HG03135 (cell line): ENCODE measurements at regions not wholly inside any gene's neighbourhood (a gene's known extent, or its start where the extent isn't known, plus 50 kb on each side); places are given as distances from the start of the nearest gene placed in this dataset.

ENCODE experiments used
- ATAC-seq: cut with Tn5 transposase; IDR thresholded peaks from one replicate; pipeline ENCODE4 v1.9.1; 2021; ENCODE audit warnings: mild to moderate bottlenecking, moderate library complexity; ENCODE audit not compliant: unreplicated experiment

GRCh38 chr4:24013668-24014422 lies 124.0 kb upstream of the PPARGC1A start:
- ATAC-seq, result no peak

- no peak for ATAC-seq
Observed at GRCh38 chr4:24010994-24011393, 121.1 kb upstream of the PPARGC1A start.

GRCh38 chr4:24010573-24010972 lies 120.7 kb upstream of the PPARGC1A start:
- ATAC-seq, result no peak

- no peak for ATAC-seq
Observed at GRCh38 chr4:24007860-24008261, 118.0 kb upstream of the PPARGC1A start.

- no peak for ATAC-seq
Observed at GRCh38 chr4:24006269-24006668, 116.4 kb upstream of the PPARGC1A start.

- ATAC-seq, result no peak
Observed at GRCh38 chr4:24003926-24004325, 114.1 kb upstream of the PPARGC1A start.

GRCh38 chr4:24003496-24003895 lies 113.6 kb upstream of the PPARGC1A start:
- no peak for ATAC-seq

- ATAC-seq, result no peak
Observed at GRCh38 chr4:24002330-24002966, 112.6 kb upstream of the PPARGC1A start.

GRCh38 chr4:24001486-24002329 lies 111.9 kb upstream of the PPARGC1A start:
- ATAC-seq, result no peak

GRCh38 chr4:24000470-24000831 lies 110.6 kb upstream of the PPARGC1A start:
- no peak for ATAC-seq

- ATAC-seq, result no peak
Observed at GRCh38 chr4:23999714-24000469, 110.0 kb upstream of the PPARGC1A start.

- ATAC-seq, result no peak
Observed at GRCh38 chr4:23993373-23993772, 103.5 kb upstream of the PPARGC1A start.

GRCh38 chr4:23991444-23991843 lies 101.6 kb upstream of the PPARGC1A start:
- ATAC-seq, result no peak

- ATAC-seq, result no peak
Observed at GRCh38 chr4:23986270-23986669, 96.4 kb upstream of the PPARGC1A start.

GRCh38 chr4:23981328-23981727 lies 91.5 kb upstream of the PPARGC1A start:
- ATAC-seq, result no peak

- ATAC-seq, result no peak
Observed at GRCh38 chr4:23979534-23979933, 89.7 kb upstream of the PPARGC1A start.

GRCh38 chr4:23978002-23978401 lies 88.2 kb upstream of the PPARGC1A start:
- ATAC-seq, result no peak

GRCh38 chr4:23976423-23976822 lies 86.6 kb upstream of the PPARGC1A start:
- no peak for ATAC-seq

- no peak for ATAC-seq
Observed at GRCh38 chr4:23973308-23973855, 83.5 kb upstream of the PPARGC1A start.

- no peak for ATAC-seq
Observed at GRCh38 chr4:23972805-23973204, 83.0 kb upstream of the PPARGC1A start.

GRCh38 chr4:23972187-23972586 lies 82.3 kb upstream of the PPARGC1A start:
- no peak for ATAC-seq
